ENCODE measurements at regions not wholly inside any gene's neighbourhood (a gene's known extent, or its start where the extent isn't known, plus 50 kb on each side); places are given as distances from the start of the nearest gene placed in this dataset.
"Not testable (repeated sequence)": the region's sequence is repeated elsewhere in the genome, so short reads cannot be mapped to it uniquely, and the experiment has no call there.

- no peaks in the 10 kb centered on the region for H3K27me3 ChIP-seq (ENCODE audit: insufficient read depth, low read length)
- H3K36me3 Mint-ChIP-seq (ENCODE audit: low read depth, unreplicated experiment): no peaks in the 10 kb centered on the region
- no peaks in the 10 kb centered on the region for H3K36me3 ChIP-seq (ENCODE audit: insufficient read depth, low read length)
- peaks cover 12% of the 10 kb centered on the region for H3K4me1 Mint-ChIP-seq (ENCODE audit: low read depth, unreplicated experiment)
- H3K9me3 ChIP-seq (ENCODE audit: insufficient read depth, low read depth, low read length): no peaks in the 10 kb centered on the region
- H2AFZ ChIP-seq (ENCODE audit: low read depth, low read length): no peak overlapping the region
- no peaks in the 10 kb centered on the region for H4K20me1 ChIP-seq (ENCODE audit: insufficient read depth, low read length)
- peaks cover 3% of the 10 kb centered on the region for H3K9me3 Mint-ChIP-seq (ENCODE audit: unreplicated experiment)
- peaks cover 8% of the 10 kb centered on the region for H3K4me1 ChIP-seq (ENCODE audit: insufficient read depth, low read length)
- DNase-seq (ENCODE audit: low read depth) (peak; percentile 92), FAIRE-seq (peak; percentile 64)
- no peak overlapping the region for H3K27ac ChIP-seq (ENCODE audit: low read depth, low read length)
- H3K27ac Mint-ChIP-seq (ENCODE audit: unreplicated experiment): peak overlapping the region; percentile 85
- H3K79me2 ChIP-seq (ENCODE audit: insufficient read depth, low read length): no peaks in the 10 kb centered on the region
- H3K9ac ChIP-seq (ENCODE audit: low read length): no peak overlapping the region
- H3K4me2 ChIP-seq (ENCODE audit: low read length): peak overlapping the region; percentile 31
- no peaks in the 10 kb centered on the region for H3K27me3 Mint-ChIP-seq (ENCODE audit: low read depth, unreplicated experiment)
- peak overlapping the region; percentile 20 for H3K4me3 Mint-ChIP-seq (ENCODE audit: unreplicated experiment)
- H3K4me3 ChIP-seq (ENCODE audit: insufficient read depth, low read depth, low read length): no peak overlapping the region
- TF ChIP-seq EZH2 (IDR thresholded peaks at IDR 0.05; ENCODE audit: insufficient read depth, low read length) (no peak), CTCF (IDR thresholded peaks at IDR 0.05; ENCODE audit: insufficient read depth, low read depth, low read length) (no peak)
Observed at GRCh38 chr6:27532820-27533538, 60.1 kb upstream of the ZNF184 start.

GRCh38 chr6:27531772-27532459 lies 59.0 kb upstream of the ZNF184 start:
- peaks cover 12% of the 10 kb centered on the region for H3K4me1 Mint-ChIP-seq (ENCODE audit: low read depth, unreplicated experiment)
- no peak for DNase-seq (ENCODE audit: low read depth)
- Histone ChIP-seq H3K9ac (ENCODE audit: low read length) (no peak overlapping the region), H4K20me1 (ENCODE audit: insufficient read depth, low read length) (no peaks in the 10 kb centered on the region), H3K9me3 (ENCODE audit: insufficient read depth, low read depth, low read length) (no peaks in the 10 kb centered on the region), H2AFZ (ENCODE audit: low read depth, low read length) (no peak overlapping the region), H3K27me3 (ENCODE audit: insufficient read depth, low read length) (no peaks in the 10 kb centered on the region), H3K4me3 (ENCODE audit: insufficient read depth, low read depth, low read length) (no peak overlapping the region), H3K79me2 (ENCODE audit: insufficient read depth, low read length) (no peaks in the 10 kb centered on the region), H3K36me3 (ENCODE audit: insufficient read depth, low read length) (no peaks in the 10 kb centered on the region), H3K4me2 (ENCODE audit: low read length) (no peak overlapping the region), H3K4me1 (ENCODE audit: insufficient read depth, low read length) (peaks cover 8% of the 10 kb centered on the region), H3K27ac (ENCODE audit: low read depth, low read length) (no peak overlapping the region)
- H3K9me3 Mint-ChIP-seq (ENCODE audit: unreplicated experiment): peaks cover 3% of the 10 kb centered on the region
- TF ChIP-seq CTCF (IDR thresholded peaks at IDR 0.05; ENCODE audit: insufficient read depth, low read depth, low read length) (no peak), EZH2 (IDR thresholded peaks at IDR 0.05; ENCODE audit: insufficient read depth, low read length) (no peak)
- H3K27ac Mint-ChIP-seq (ENCODE audit: unreplicated experiment): peak overlapping the region; percentile 85
- H3K4me3 Mint-ChIP-seq (ENCODE audit: unreplicated experiment): no peak overlapping the region
- H3K27me3 Mint-ChIP-seq (ENCODE audit: low read depth, unreplicated experiment): no peaks in the 10 kb centered on the region
- H3K36me3 Mint-ChIP-seq (ENCODE audit: low read depth, unreplicated experiment): no peaks in the 10 kb centered on the region
- no peak for FAIRE-seq

- not testable (repeated sequence) for H3K9ac ChIP-seq (ENCODE audit: low read length); H3K36me3 Mint-ChIP-seq (ENCODE audit: low read depth, unreplicated experiment); H3K9me3 ChIP-seq (ENCODE audit: insufficient read depth, low read depth, low read length); H3K9me3 Mint-ChIP-seq (ENCODE audit: unreplicated experiment); FAIRE-seq; H3K27ac ChIP-seq (ENCODE audit: low read depth, low read length); H3K79me2 ChIP-seq (ENCODE audit: insufficient read depth, low read length); H3K4me2 ChIP-seq (ENCODE audit: low read length); H3K4me1 ChIP-seq (ENCODE audit: insufficient read depth, low read length); H3K27me3 ChIP-seq (ENCODE audit: insufficient read depth, low read length); H3K4me3 ChIP-seq (ENCODE audit: insufficient read depth, low read depth, low read length); H4K20me1 ChIP-seq (ENCODE audit: insufficient read depth, low read length); H3K27ac Mint-ChIP-seq (ENCODE audit: unreplicated experiment); H3K36me3 ChIP-seq (ENCODE audit: insufficient read depth, low read length); H3K27me3 Mint-ChIP-seq (ENCODE audit: low read depth, unreplicated experiment); DNase-seq (ENCODE audit: low read depth); H2AFZ ChIP-seq (ENCODE audit: low read depth, low read length); H3K4me3 Mint-ChIP-seq (ENCODE audit: unreplicated experiment)
- peaks cover 12% of the 10 kb centered on the region for H3K4me1 Mint-ChIP-seq (ENCODE audit: low read depth, unreplicated experiment)
Observed at GRCh38 chr6:27529796-27530195, 56.9 kb upstream of the ZNF184 start.

All from astrocyte (in vitro differentiated cells and primary cell).